Tibial artery (tissue), 4 donors: ENCODE measurements at regions not wholly inside any gene's neighbourhood (a gene's known extent, or its start where the extent isn't known, plus 50 kb on each side); places are given as distances from the start of the nearest gene placed in this dataset.

Experiments used
- DNase-seq, 2 donors: peaks; one replicate each; pipeline ENCODE4 v3.0.0-alpha.2; 2019
- H3K27ac ChIP-seq, 2 donors: fragments of 200-600 bp; sonication (generic) in 1 of 2; 1 replicate in 1 of 2; 2 replicates in 1 of 2; pipeline ENCODE4 v1.5.1; 2018 to 2019; ENCODE audit warnings: mild to moderate bottlenecking in 1 of 2
- H3K27me3 ChIP-seq, 2 donors: fragments of 200-600 bp; sonication (generic) in 1 of 2; one replicate each; pipeline versions ENCODE4 v1.5.1 to v1.6.0; 2016 to 2019
- H3K36me3 ChIP-seq, 3 donors: fragments of 200-600 bp; sonication (generic) in 2 of 3; one replicate each; pipeline ENCODE4 v1.5.1; 2016 to 2019; ENCODE audit warnings: mild to moderate bottlenecking in 2 of 3
- H3K4me1 ChIP-seq, 4 donors: fragments of 200-600 bp; sonication (generic) in 2 of 4; 1 replicate in 3 of 4; 2 replicates in 1 of 4; pipeline ENCODE4 v1.5.1; 2016 to 2019
- H3K4me3 ChIP-seq, 2 donors: fragments of 200-600 bp; sonication (generic) in 1 of 2; 1 replicate in 1 of 2; 2 replicates in 1 of 2; pipeline ENCODE4 v1.5.1; 2018 to 2019; ENCODE audit warnings: mild to moderate bottlenecking in 2 of 2
- H3K9me3 ChIP-seq, 3 donors: fragments of 200-600 bp; sonication (generic) in 1 of 3; one replicate each; pipeline ENCODE4 v1.5.1; 2016 to 2019
- CTCF ChIP-seq, 2 experiments: fragments of 200-600 bp in 1 of 2; fragments of 450-650 bp in 1 of 2; IDR thresholded peaks; one replicate each; pipeline ENCODE4 v1.5.1; 2017 to 2019; ENCODE audit warnings: antibody characterized with exemption in 2 of 2, mild to moderate bottlenecking in 1 of 2, moderate library complexity in 1 of 2
- intact Hi-C: fragments of 100-400 bp; cut with DNase I; formaldehyde crosslinking; loops from one replicate; pipeline ENCODE4 v1.15.0; 2023; ENCODE audit warnings: low total_unique reads

DNA sequence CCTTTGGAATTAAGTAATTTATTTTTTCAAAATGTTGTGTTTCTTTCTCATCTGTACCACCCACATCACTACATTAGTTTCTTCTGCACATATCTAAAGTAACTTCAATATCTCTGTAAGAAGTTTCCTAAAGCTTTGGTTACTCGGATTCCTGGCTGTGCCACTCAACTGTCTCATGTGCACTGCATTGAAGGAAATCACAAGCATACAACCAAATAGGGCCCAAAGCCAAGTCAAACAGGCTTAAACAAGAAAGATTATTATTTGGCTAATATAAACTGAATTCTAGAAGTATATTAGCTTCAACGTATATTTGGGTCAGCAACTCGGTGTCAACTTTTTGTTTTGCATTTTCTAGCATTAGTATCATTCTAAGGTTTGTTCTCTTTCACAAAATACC lies 1647.6 kb upstream of the SPRY2 start:
- Histone ChIP-seq H3K4me3 (no peak overlapping the region), H3K27me3 (no peaks in the 10 kb centered on the region), H3K4me1 (no peaks in the 10 kb centered on the region), H3K9me3 (no peaks in the 10 kb centered on the region), H3K27ac (no peak overlapping the region), H3K36me3 (no peaks in the 10 kb centered on the region)
- no peak for TF ChIP-seq CTCF (IDR thresholded peaks at IDR 0.05)
- no peak for DNase-seq
- intact Hi-C loops, result no loop called here

DNA sequence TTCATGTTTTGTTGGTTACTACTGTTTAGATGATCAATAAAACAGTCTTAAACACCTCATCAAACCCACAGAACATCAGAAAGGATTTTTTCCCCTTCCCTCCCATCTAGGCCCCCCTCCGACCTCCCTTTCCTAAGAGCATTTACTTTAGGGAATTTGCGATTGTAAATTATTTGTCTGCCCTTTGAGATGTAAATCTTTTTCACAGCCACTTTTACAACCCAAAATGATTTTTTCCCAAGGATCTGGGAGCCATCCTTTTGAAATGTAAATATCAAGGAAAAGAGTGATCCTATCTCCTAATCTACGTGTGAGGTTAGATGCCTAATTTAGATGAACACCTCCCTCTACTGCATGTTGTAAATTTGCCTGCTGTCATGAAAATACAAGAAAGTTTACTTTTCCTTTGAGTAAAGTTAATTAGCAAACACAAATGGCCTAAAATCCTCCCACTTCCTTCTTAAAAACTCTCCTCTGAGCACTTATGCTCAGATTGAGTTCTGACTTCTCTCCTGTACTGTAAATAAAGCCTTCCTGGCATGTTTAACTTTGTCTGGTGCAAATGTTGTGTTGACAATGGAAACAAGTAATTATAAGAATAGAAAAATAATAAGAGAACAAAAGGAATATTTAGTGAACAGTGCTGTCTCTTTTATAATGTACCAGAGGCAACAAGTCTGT lies 1646.9 kb upstream of the SPRY2 start:
- no peaks in the 10 kb centered on the region for H3K9me3 ChIP-seq
- H3K4me3 ChIP-seq, result no peak overlapping the region
- intact Hi-C loops, result no loop called here
- DNase-seq, result no peak
- no peak for TF ChIP-seq CTCF (IDR thresholded peaks at IDR 0.05)
- no peaks in the 10 kb centered on the region for H3K4me1 ChIP-seq
- H3K36me3 ChIP-seq, result no peaks in the 10 kb centered on the region
- H3K27me3 ChIP-seq, result no peaks in the 10 kb centered on the region
- no peak overlapping the region for H3K27ac ChIP-seq

DNA sequence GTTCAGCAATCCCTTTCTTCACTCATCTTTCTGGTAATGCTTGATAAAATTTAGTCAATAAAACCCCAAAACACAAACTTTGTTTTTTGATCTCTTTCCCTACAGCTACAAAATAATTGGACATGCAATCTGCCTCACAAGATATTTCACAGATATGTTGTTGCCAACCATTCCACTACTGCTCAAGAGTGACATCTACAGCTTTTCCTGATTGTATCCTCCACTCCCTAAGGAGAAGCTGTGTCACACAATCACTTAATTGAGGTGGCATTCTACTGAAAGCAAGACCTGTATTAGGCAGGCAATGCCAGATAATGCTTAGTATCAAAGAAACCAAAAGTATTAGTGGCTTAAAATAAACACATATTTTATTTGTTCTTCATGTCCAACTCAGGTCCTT lies 1646.2 kb upstream of the SPRY2 start:
- no peak for TF ChIP-seq CTCF (IDR thresholded peaks at IDR 0.05)
- H3K36me3 ChIP-seq, result no peaks in the 10 kb centered on the region
- no peaks in the 10 kb centered on the region for H3K4me1 ChIP-seq
- H3K27ac ChIP-seq, result no peak overlapping the region
- no peak overlapping the region for H3K4me3 ChIP-seq
- no peak for DNase-seq
- H3K27me3 ChIP-seq, result no peaks in the 10 kb centered on the region
- H3K9me3 ChIP-seq, result no peaks in the 10 kb centered on the region
- intact Hi-C loops, result no loop called here

DNA sequence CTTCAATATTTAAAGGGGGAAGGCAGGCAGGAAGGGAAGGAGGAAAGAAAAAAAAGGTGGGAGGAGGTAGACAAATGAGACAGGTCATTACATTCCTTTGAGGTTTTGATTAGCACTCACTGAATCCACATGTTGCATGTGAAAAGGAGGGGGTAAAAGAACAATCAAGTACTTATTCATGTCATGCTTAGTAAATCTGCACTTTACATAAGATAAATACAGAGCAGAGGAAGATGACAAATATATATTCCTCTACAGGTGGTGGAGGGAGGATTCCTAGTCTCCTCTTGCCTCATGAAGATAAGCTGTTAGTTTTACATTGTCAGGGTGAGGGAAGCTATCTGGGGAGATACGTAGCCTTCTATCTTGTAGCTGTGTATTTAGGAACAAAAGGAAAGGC lies 1645.4 kb upstream of the SPRY2 start:
- no peak for TF ChIP-seq CTCF (IDR thresholded peaks at IDR 0.05)
- DNase-seq, result no peak
- Histone ChIP-seq H3K4me1 (no peaks in the 10 kb centered on the region), H3K9me3 (no peaks in the 10 kb centered on the region), H3K27me3 (no peaks in the 10 kb centered on the region), H3K4me3 (no peak overlapping the region), H3K27ac (no peak overlapping the region), H3K36me3 (no peaks in the 10 kb centered on the region)
- intact Hi-C loops, result no loop called here

GRCh38 chr13:81957121-81957520 lies 1616.2 kb upstream of the SPRY2 start:
- H3K27ac ChIP-seq, result no peak overlapping the region
- H3K9me3 ChIP-seq, result peaks cover 0 to 10% (median 7%) of the 10 kb centered on the region in 3 donors
- H3K4me1 ChIP-seq, result no peaks in the 10 kb centered on the region
- no peak for DNase-seq
- no peak overlapping the region for H3K4me3 ChIP-seq
- no peaks in the 10 kb centered on the region for H3K27me3 ChIP-seq
- intact Hi-C loops, result no loop called here
- H3K36me3 ChIP-seq, result no peaks in the 10 kb centered on the region
- TF ChIP-seq CTCF (IDR thresholded peaks at IDR 0.05), result no peak

GRCh38 chr13:81929988-81930387 lies 1589.1 kb upstream of the SPRY2 start:
- H3K4me3 ChIP-seq, result no peak overlapping the region
- intact Hi-C loops, result no loop called here
- no peak for DNase-seq
- no peaks in the 10 kb centered on the region for H3K36me3 ChIP-seq
- no peaks in the 10 kb centered on the region for H3K4me1 ChIP-seq
- TF ChIP-seq CTCF (IDR thresholded peaks at IDR 0.05), result peak in 1 of 2 experiments; percentile 13
- H3K9me3 ChIP-seq, result no peaks in the 10 kb centered on the region
- no peak overlapping the region for H3K27ac ChIP-seq
- no peaks in the 10 kb centered on the region for H3K27me3 ChIP-seq
